ENCODE measurements at regions not wholly inside any gene's neighbourhood (a gene's known extent, or its start where the extent isn't known, plus 50 kb on each side); places are given as distances from the start of the nearest gene placed in this dataset.

- no peak for DNase-seq
These were observed 135.5 kb downstream of the TMEM26 start for GRCh38 chr10:61317706-61318105.

GRCh38 chr10:61316676-61317265 lies 136.4 kb downstream of the TMEM26 start:
- no peak for DNase-seq

GRCh38 chr10:61314273-61314672 lies 138.9 kb downstream of the TMEM26 start:
- DNase-seq = no peak

- no peak for DNase-seq
These were observed 139.7 kb downstream of the TMEM26 start for GRCh38 chr10:61313460-61313859.

GRCh38 chr10:61304746-61305145 lies 148.4 kb downstream of the TMEM26 start:
- DNase-seq = no peak

- DNase-seq = no peak
These were observed 151.1 kb downstream of the TMEM26 start for GRCh38 chr10:61302124-61302523.

GRCh38 chr10:61301575-61301974 lies 151.6 kb downstream of the TMEM26 start:
- no peak for DNase-seq

GRCh38 chr10:61299841-61300240 lies 153.3 kb downstream of the TMEM26 start:
- DNase-seq = no peak

- no peak for DNase-seq
These were observed 154.0 kb downstream of the TMEM26 start for GRCh38 chr10:61299156-61299555.

- no peak for DNase-seq
These were observed 155.0 kb downstream of the TMEM26 start for GRCh38 chr10:61298194-61298593.

- DNase-seq = no peak
These were observed 157.0 kb downstream of the TMEM26 start for GRCh38 chr10:61296161-61296560.

GRCh38 chr10:61294131-61294530 lies 159.1 kb downstream of the TMEM26 start:
- DNase-seq = no peak

GRCh38 chr10:61289813-61290212 lies 163.4 kb downstream of the TMEM26 start:
- no peak for DNase-seq

- DNase-seq = no peak
These were observed 166.5 kb downstream of the TMEM26 start for GRCh38 chr10:61286686-61287085.

- no peak for DNase-seq
These were observed 167.4 kb downstream of the TMEM26 start for GRCh38 chr10:61285749-61286148.

GRCh38 chr10:61284222-61284890 lies 168.8 kb downstream of the TMEM26 start:
- DNase-seq = peak in 1 of 2 experiments; percentile 8

GRCh38 chr10:61283481-61284221 lies 169.5 kb downstream of the TMEM26 start:
- DNase-seq = no peak

GRCh38 chr10:61283066-61283465 lies 170.1 kb downstream of the TMEM26 start:
- no peak for DNase-seq

- DNase-seq = no peak
These were observed 172.9 kb downstream of the TMEM26 start for GRCh38 chr10:61280303-61280702.

- DNase-seq = no peak
These were observed 173.8 kb downstream of the TMEM26 start for GRCh38 chr10:61279400-61279799.

GRCh38 chr10:61278556-61278955 lies 174.6 kb downstream of the TMEM26 start:
- no peak for DNase-seq

GRCh38 chr10:61272781-61273180 lies 180.4 kb downstream of the TMEM26 start:
- DNase-seq = no peak

GRCh38 chr10:61271127-61271780 lies 181.9 kb downstream of the TMEM26 start:
- no peak for DNase-seq

- no peak for DNase-seq
These were observed 189.7 kb downstream of the TMEM26 start for GRCh38 chr10:61263518-61263917.

All from NCI-H2081 (cell line).